Osteocyte (in vitro differentiated cells): ENCODE measurements at regions not wholly inside any gene's neighbourhood (a gene's known extent, or its start where the extent isn't known, plus 50 kb on each side); places are given as distances from the start of the nearest gene placed in this dataset.

Experiments
- DNase-seq: peaks from one replicate; pipeline ENCODE4 v3.0.0; 2021; ENCODE audit warnings: mixed read lengths; ENCODE audit not compliant: unreplicated experiment; ENCODE audit errors: extremely low spot score
- H3K27ac Mint-ChIP-seq: one replicate; pipeline ENCODE4 v1.8.0; 2021; ENCODE audit warnings: mild to moderate bottlenecking, mixed read lengths; ENCODE audit not compliant: unreplicated experiment
- H3K27me3 Mint-ChIP-seq: one replicate; pipeline ENCODE4 v1.8.0; 2021; ENCODE audit warnings: mixed read lengths; ENCODE audit not compliant: unreplicated experiment
- H3K36me3 Mint-ChIP-seq: one replicate; pipeline ENCODE4 v1.8.0; 2021; ENCODE audit warnings: mixed read lengths; ENCODE audit not compliant: unreplicated experiment
- H3K4me1 Mint-ChIP-seq: one replicate; pipeline ENCODE4 v1.8.0; 2021; ENCODE audit warnings: mixed read lengths; ENCODE audit not compliant: unreplicated experiment
- H3K4me3 Mint-ChIP-seq: one replicate; pipeline ENCODE4 v1.8.0; 2021; ENCODE audit warnings: mild to moderate bottlenecking, moderate library complexity, mixed read lengths; ENCODE audit not compliant: unreplicated experiment
- H3K9me3 Mint-ChIP-seq: one replicate; pipeline ENCODE4 v1.8.0; 2021; ENCODE audit warnings: mixed read lengths; ENCODE audit not compliant: unreplicated experiment
- TF ChIP-seq, protein P1 (sequence below): fragments of 200-600 bp; sonication (generic); IDR thresholded peaks from 2 replicates; pipeline ENCODE4 v1.5.0; 2021; ENCODE audit warnings: antibody characterized with exemption, mild to moderate bottlenecking, moderate library complexity

GRCh38 chr13:67314405-67314804 is 84.3 kb upstream of the PCDH9 start:
- Mint-ChIP-seq H3K27me3 (no peaks in the 10 kb centered on the region), H3K36me3 (no peaks in the 10 kb centered on the region), H3K27ac (no peak overlapping the region), H3K4me1 (no peaks in the 10 kb centered on the region), H3K4me3 (no peak overlapping the region), H3K9me3 (no peaks in the 10 kb centered on the region)
- TF ChIP-seq, protein P1, sequence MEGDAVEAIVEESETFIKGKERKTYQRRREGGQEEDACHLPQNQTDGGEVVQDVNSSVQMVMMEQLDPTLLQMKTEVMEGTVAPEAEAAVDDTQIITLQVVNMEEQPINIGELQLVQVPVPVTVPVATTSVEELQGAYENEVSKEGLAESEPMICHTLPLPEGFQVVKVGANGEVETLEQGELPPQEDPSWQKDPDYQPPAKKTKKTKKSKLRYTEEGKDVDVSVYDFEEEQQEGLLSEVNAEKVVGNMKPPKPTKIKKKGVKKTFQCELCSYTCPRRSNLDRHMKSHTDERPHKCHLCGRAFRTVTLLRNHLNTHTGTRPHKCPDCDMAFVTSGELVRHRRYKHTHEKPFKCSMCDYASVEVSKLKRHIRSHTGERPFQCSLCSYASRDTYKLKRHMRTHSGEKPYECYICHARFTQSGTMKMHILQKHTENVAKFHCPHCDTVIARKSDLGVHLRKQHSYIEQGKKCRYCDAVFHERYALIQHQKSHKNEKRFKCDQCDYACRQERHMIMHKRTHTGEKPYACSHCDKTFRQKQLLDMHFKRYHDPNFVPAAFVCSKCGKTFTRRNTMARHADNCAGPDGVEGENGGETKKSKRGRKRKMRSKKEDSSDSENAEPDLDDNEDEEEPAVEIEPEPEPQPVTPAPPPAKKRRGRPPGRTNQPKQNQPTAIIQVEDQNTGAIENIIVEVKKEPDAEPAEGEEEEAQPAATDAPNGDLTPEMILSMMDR: no peak
- no peak for DNase-seq

DNA sequence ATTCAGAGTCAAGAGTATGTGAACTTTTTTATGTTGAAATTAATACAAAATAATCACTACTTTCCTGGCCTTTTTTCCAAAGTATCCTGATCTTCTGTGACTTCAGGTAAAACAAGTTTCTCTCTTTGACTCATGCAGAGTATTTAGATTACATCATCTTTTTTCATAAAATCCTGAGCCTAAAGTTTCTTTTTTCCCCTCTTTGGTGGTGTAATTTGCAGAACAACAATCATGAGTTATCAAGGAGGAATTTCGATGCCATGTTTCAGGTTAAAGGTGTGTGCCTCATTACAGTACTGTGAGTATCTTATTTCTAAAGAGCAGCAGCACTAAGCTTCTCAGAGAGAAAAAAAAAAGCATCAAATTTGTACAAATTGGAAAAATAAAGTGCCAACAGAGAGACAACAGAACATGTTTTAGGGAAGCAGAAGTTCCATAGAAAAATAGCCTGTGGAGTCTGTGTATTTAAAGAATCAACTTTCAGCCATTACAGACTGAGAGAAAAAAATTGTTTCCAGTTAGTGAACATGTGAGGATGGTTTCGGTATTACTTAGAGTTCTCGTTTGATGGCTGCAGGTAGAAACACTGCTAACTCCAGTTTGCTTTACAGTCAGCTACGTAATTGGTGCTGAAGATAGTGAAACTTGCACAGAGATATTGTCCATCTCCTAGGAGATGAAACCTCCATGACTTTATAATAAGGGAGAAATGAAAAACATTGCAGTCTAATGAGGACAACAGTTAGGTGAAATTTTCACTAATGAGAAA is 78.1 kb upstream of the PCDH9 start:
- H3K4me3 Mint-ChIP-seq: no peak overlapping the region
- no peak for DNase-seq
- no peak overlapping the region for H3K27ac Mint-ChIP-seq
- no peaks in the 10 kb centered on the region for H3K27me3 Mint-ChIP-seq
- no peaks in the 10 kb centered on the region for H3K4me1 Mint-ChIP-seq
- H3K9me3 Mint-ChIP-seq: peaks cover 4% of the 10 kb centered on the region
- TF ChIP-seq, protein P1: no peak
- no peaks in the 10 kb centered on the region for H3K36me3 Mint-ChIP-seq

GRCh38 chr13:67306742-67307141 is 76.6 kb upstream of the PCDH9 start:
- H3K36me3 Mint-ChIP-seq: no peaks in the 10 kb centered on the region

GRCh38 chr13:67303661-67304333 is 73.7 kb upstream of the PCDH9 start:
- H3K27me3 Mint-ChIP-seq: no peaks in the 10 kb centered on the region
- TF ChIP-seq, protein P1: no peak
- H3K4me3 Mint-ChIP-seq: no peak overlapping the region

More at GRCh38 chr13:67306742-67307141, 76.6 kb upstream of the PCDH9 start:
- Mint-ChIP-seq H3K4me1 (no peaks in the 10 kb centered on the region), H3K27ac (no peak overlapping the region), H3K4me3 (no peak overlapping the region), H3K27me3 (no peaks in the 10 kb centered on the region), H3K9me3 (peaks cover 4% of the 10 kb centered on the region)
- DNase-seq: no peak
- TF ChIP-seq, protein P1: no peak

GRCh38 chr13:67299751-67300150 is 69.6 kb upstream of the PCDH9 start:
- Mint-ChIP-seq H3K27me3 (no peaks in the 10 kb centered on the region), H3K4me1 (peaks cover 6% of the 10 kb centered on the region), H3K36me3 (no peaks in the 10 kb centered on the region), H3K9me3 (peaks cover 8% of the 10 kb centered on the region), H3K4me3 (no peak overlapping the region), H3K27ac (no peak overlapping the region)
- no peak for DNase-seq
- TF ChIP-seq, protein P1: no peak

More at GRCh38 chr13:67303661-67304333, 73.7 kb upstream of the PCDH9 start:
- Mint-ChIP-seq H3K9me3 (peaks cover 8% of the 10 kb centered on the region), H3K27ac (no peak overlapping the region), H3K36me3 (no peaks in the 10 kb centered on the region), H3K4me1 (peaks cover 6% of the 10 kb centered on the region)
- no peak for DNase-seq
